ENCODE measurements at regions not wholly inside any gene's neighbourhood (a gene's known extent, or its start where the extent isn't known, plus 50 kb on each side); places are given as distances from the start of the nearest gene placed in this dataset.

DNA sequence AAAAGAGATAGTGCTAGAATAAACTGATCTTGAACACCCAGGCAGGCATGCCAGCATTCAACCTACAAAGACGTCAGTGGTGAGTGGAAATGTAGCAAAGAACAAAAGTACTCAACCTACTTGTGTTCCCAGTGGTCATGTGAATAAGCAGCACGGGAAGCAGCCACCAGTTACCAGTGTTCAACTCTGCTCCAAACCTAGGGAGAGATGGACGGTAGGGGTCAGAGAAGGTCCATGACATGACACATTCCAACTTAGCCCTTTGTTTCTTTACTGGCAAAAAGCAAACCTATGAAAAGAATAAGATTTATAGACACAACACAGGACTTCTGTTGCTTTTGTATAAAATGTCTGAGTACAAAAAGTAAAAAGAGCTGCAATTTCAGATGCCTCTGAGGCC lies 511.4 kb downstream of the XPNPEP1 start (continued):
- no peak for TF ChIP-seq GABPB1 (CRISPR knock-in tag; IDR thresholded peaks at IDR 0.05)

DNA sequence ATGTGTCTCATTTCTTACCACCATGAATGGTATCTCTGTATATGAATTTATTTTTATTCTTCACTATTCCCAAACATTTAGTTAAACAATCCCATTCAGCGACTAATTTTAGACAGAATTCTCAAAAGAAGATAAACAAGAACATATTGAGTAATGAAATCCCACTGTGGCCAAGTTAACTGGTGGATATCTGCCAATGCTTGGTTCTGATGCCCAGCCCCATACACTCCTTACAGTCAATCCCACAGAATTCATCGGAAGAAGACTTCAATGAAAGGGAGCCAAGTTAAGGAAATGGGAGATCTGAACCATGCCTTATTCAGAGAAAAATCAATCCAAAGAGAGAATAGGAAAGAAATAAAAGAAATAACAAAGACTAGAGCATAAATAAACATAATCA lies 518.0 kb downstream of the XPNPEP1 start:
- no peak for TF ChIP-seq ARID4B (CRISPR knock-in tag; IDR thresholded peaks at IDR 0.05; ENCODE audit: borderline replicate concordance)
- TF ChIP-seq, protein P1, sequence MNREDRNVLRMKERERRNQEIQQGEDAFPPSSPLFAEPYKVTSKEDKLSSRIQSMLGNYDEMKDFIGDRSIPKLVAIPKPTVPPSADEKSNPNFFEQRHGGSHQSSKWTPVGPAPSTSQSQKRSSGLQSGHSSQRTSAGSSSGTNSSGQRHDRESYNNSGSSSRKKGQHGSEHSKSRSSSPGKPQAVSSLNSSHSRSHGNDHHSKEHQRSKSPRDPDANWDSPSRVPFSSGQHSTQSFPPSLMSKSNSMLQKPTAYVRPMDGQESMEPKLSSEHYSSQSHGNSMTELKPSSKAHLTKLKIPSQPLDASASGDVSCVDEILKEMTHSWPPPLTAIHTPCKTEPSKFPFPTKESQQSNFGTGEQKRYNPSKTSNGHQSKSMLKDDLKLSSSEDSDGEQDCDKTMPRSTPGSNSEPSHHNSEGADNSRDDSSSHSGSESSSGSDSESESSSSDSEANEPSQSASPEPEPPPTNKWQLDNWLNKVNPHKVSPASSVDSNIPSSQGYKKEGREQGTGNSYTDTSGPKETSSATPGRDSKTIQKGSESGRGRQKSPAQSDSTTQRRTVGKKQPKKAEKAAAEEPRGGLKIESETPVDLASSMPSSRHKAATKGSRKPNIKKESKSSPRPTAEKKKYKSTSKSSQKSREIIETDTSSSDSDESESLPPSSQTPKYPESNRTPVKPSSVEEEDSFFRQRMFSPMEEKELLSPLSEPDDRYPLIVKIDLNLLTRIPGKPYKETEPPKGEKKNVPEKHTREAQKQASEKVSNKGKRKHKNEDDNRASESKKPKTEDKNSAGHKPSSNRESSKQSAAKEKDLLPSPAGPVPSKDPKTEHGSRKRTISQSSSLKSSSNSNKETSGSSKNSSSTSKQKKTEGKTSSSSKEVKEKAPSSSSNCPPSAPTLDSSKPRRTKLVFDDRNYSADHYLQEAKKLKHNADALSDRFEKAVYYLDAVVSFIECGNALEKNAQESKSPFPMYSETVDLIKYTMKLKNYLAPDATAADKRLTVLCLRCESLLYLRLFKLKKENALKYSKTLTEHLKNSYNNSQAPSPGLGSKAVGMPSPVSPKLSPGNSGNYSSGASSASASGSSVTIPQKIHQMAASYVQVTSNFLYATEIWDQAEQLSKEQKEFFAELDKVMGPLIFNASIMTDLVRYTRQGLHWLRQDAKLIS (CRISPR knock-in tag; IDR thresholded peaks at IDR 0.05; ENCODE audit: borderline replicate concordance) = no peak
- TF ChIP-seq IRF2 (CRISPR knock-in tag; IDR thresholded peaks at IDR 0.05; ENCODE audit: borderline replicate concordance, low read depth) = no peak
- TF ChIP-seq IRF1 (CRISPR knock-in tag; IDR thresholded peaks at IDR 0.05) = no peak
- no peak for TF ChIP-seq TEAD4 (CRISPR knock-in tag; IDR thresholded peaks at IDR 0.05)
- no peak for TF ChIP-seq FOXJ3 (CRISPR knock-in tag; IDR thresholded peaks at IDR 0.05; ENCODE audit: borderline replicate concordance)
- no peak for TF ChIP-seq ATF6 (CRISPR knock-in tag; IDR thresholded peaks at IDR 0.05)
- TF ChIP-seq USF2 (CRISPR knock-in tag; IDR thresholded peaks at IDR 0.05) = no peak
- no peak for TF ChIP-seq ZNF232 (CRISPR knock-in tag; IDR thresholded peaks at IDR 0.05)
- Mint-ChIP-seq H3K36me3 (no peaks in the 10 kb centered on the region), H3K27me3 (ENCODE audit: low read depth) (no peaks in the 10 kb centered on the region), H3K4me3 (no peak overlapping the region), H3K4me1 (no peaks in the 10 kb centered on the region), H3K27ac (no peak overlapping the region), H3K9me3 (no peaks in the 10 kb centered on the region)
- ATAC-seq = no peak
- ChIA-PET CTCF (no interaction called here), POLR2A (no interaction called here)
- DNase-seq (ENCODE audit: low spot score) = no peak

DNA sequence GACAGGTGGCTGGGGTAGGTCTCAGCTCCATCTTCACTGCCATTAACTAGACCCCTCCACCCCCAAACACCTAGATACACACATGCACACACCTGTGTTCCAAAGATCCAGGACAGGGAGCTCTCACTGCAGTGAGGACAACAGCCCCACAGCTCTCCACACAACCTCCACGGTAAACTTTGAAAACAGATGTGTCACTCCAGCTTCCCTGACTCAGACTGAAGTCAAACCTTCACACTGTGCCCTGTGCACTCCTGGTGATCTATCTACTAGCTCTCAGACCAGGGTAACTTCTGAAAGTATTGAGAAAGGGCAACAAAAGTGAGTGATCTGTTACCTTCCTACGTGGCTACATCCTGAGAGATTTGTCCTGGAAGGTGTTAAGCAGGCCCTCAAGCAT lies 519.8 kb downstream of the XPNPEP1 start:
- H3K27ac Mint-ChIP-seq = no peak overlapping the region
- ChIA-PET POLR2A (no interaction called here), CTCF (no interaction called here)
- H3K27me3 Mint-ChIP-seq (ENCODE audit: low read depth) = no peaks in the 10 kb centered on the region
- DNase-seq (ENCODE audit: low spot score) (no peak), ATAC-seq (no peak)
- H3K9me3 Mint-ChIP-seq = 0 out of 2 replicates have a peak, but pooled peaks cover 3% of the 10 kb centered on the region
- no peaks in the 10 kb centered on the region for H3K36me3 Mint-ChIP-seq
- no peak overlapping the region for H3K4me3 Mint-ChIP-seq
- H3K4me1 Mint-ChIP-seq = peaks cover 6% of the 10 kb centered on the region
- TF ChIP-seq GABPB1 (CRISPR knock-in tag; IDR thresholded peaks at IDR 0.05) (no peak), ZNF423 (CRISPR knock-in tag; IDR thresholded peaks at IDR 0.05) (no peak), ARID4B (CRISPR knock-in tag; IDR thresholded peaks at IDR 0.05; ENCODE audit: borderline replicate concordance) (no peak), E2F4 (CRISPR knock-in tag; IDR thresholded peaks at IDR 0.05; ENCODE audit: borderline replicate concordance, low read depth) (no peak), ZNF671 (CRISPR knock-in tag; IDR thresholded peaks at IDR 0.05) (no peak), ESRRA (CRISPR knock-in tag; IDR thresholded peaks at IDR 0.05; ENCODE audit: borderline replicate concordance) (no peak)

Measured in WTC11 (cell line).